KMS-11 (cell line): ENCODE measurements at regions not wholly inside any gene's neighbourhood (a gene's known extent, or its start where the extent isn't known, plus 50 kb on each side); places are given as distances from the start of the nearest gene placed in this dataset.
"Not testable (repeated sequence)": the region's sequence is repeated elsewhere in the genome, so short reads cannot be mapped to it uniquely, and the experiment has no call there.

ENCODE experiments used
- H2AFZ ChIP-seq: fragments of 200-600 bp; sonication (generic); 2 replicates; pipeline ENCODE4 v1.6.1; 2016; ENCODE audit warnings: antibody characterized with exemption, mixed run types, low read depth
- H3K27ac ChIP-seq: fragments of 200-600 bp; sonication (generic); 2 replicates; pipeline ENCODE4 v1.6.1; 2016; ENCODE audit warnings: mild to moderate bottlenecking, mixed run types
- H3K27me3 ChIP-seq: fragments of 200-600 bp; sonication (generic); 2 replicates; pipeline ENCODE4 v1.6.1; 2017; ENCODE audit warnings: mild to moderate bottlenecking, low read depth, mixed run types, moderate library complexity; ENCODE audit not compliant: insufficient read depth
- H3K36me3 ChIP-seq: fragments of 200-600 bp; sonication (generic); 2 replicates; pipeline ENCODE4 v1.6.1; 2017; ENCODE audit warnings: mild to moderate bottlenecking, mixed run types; ENCODE audit not compliant: insufficient read depth
- H3K4me1 ChIP-seq: fragments of 200-600 bp; sonication (generic); 2 replicates; pipeline ENCODE4 v1.6.1; 2016; ENCODE audit warnings: mild to moderate bottlenecking, low read depth, mixed run types; ENCODE audit not compliant: poor library complexity, severe bottlenecking
- H3K4me2 ChIP-seq: fragments of 200-600 bp; sonication (generic); 2 replicates; pipeline ENCODE4 v1.7.0; 2016; ENCODE audit warnings: mild to moderate bottlenecking, mixed run types
- H3K4me3 ChIP-seq: fragments of 200-600 bp; sonication (generic); IDR thresholded peaks from 2 replicates; pipeline ENCODE4 v1.6.1; 2017; ENCODE audit warnings: low read depth, low read length, mixed read lengths; ENCODE audit not compliant: insufficient read depth
- H3K79me2 ChIP-seq: fragments of 200-600 bp; sonication (generic); 2 replicates; pipeline ENCODE4 v1.6.1; 2016; ENCODE audit warnings: low read depth, mixed run types; ENCODE audit not compliant: insufficient read depth
- H3K9ac ChIP-seq: fragments of 200-600 bp; sonication (generic); 2 replicates; pipeline ENCODE4 v1.6.1; 2016; ENCODE audit warnings: mild to moderate bottlenecking, mixed run types
- H4K20me1 ChIP-seq: fragments of 200-600 bp; sonication (generic); 2 replicates; pipeline ENCODE4 v1.6.1; 2016; ENCODE audit warnings: mild to moderate bottlenecking, mixed run types; ENCODE audit not compliant: insufficient read depth
- CTCF ChIP-seq: fragments of 200-600 bp; sonication (generic); conservative IDR thresholded peaks from 2 replicates; pipeline ENCODE4 v1.6.1; 2017; ENCODE audit warnings: low read depth, mild to moderate bottlenecking, antibody characterized with exemption, low read length, moderate library complexity, mixed read lengths

GRCh38 chr2:102895376-102895775 is 133.5 kb downstream of the TMEM182 start:
- no peak overlapping the region for H2AFZ ChIP-seq
- H3K4me1 ChIP-seq: no peaks in the 10 kb centered on the region
- no peak overlapping the region for H3K4me3 ChIP-seq
- no peaks in the 10 kb centered on the region for H3K36me3 ChIP-seq
- H3K79me2 ChIP-seq: no peaks in the 10 kb centered on the region
- H3K27me3 ChIP-seq: no peaks in the 10 kb centered on the region
- H3K4me2 ChIP-seq: no peak overlapping the region
- no peak for TF ChIP-seq CTCF
- no peaks in the 10 kb centered on the region for H4K20me1 ChIP-seq
- no peak overlapping the region for H3K9ac ChIP-seq
- no peak overlapping the region for H3K27ac ChIP-seq

- not testable (repeated sequence) for H3K36me3 ChIP-seq, H3K9ac ChIP-seq, H3K27me3 ChIP-seq, H3K4me3 ChIP-seq, H3K4me2 ChIP-seq, H3K4me1 ChIP-seq, H3K27ac ChIP-seq, H4K20me1 ChIP-seq, H3K79me2 ChIP-seq, H2AFZ ChIP-seq
Measured at GRCh38 chr2:102909240-102909639, 147.4 kb downstream of the TMEM182 start.

GRCh38 chr2:102910724-102911123 is 148.9 kb downstream of the TMEM182 start:
- H3K4me3 ChIP-seq: no peak overlapping the region
- TF ChIP-seq CTCF: no peak
- H4K20me1 ChIP-seq: no peaks in the 10 kb centered on the region
- no peaks in the 10 kb centered on the region for H3K79me2 ChIP-seq
- H3K9ac ChIP-seq: no peak overlapping the region
- no peaks in the 10 kb centered on the region for H3K36me3 ChIP-seq
- H3K4me1 ChIP-seq: no peaks in the 10 kb centered on the region
- H3K27me3 ChIP-seq: no peaks in the 10 kb centered on the region
- H2AFZ ChIP-seq: no peak overlapping the region
- H3K4me2 ChIP-seq: no peak overlapping the region
- no peak overlapping the region for H3K27ac ChIP-seq

GRCh38 chr2:102915128-102915527 is 153.3 kb downstream of the TMEM182 start:
- Histone ChIP-seq H3K4me2 (no peak overlapping the region), H3K9ac (no peak overlapping the region), H3K27ac (no peak overlapping the region), H3K79me2 (no peaks in the 10 kb centered on the region), H3K4me3 (no peak overlapping the region), H3K4me1 (no peaks in the 10 kb centered on the region), H3K36me3 (no peaks in the 10 kb centered on the region), H2AFZ (no peak overlapping the region), H4K20me1 (no peaks in the 10 kb centered on the region), H3K27me3 (no peaks in the 10 kb centered on the region)
- no peak for TF ChIP-seq CTCF

- H2AFZ ChIP-seq: no peak overlapping the region
- no peaks in the 10 kb centered on the region for H3K27me3 ChIP-seq
- no peak for TF ChIP-seq CTCF
- no peak overlapping the region for H3K4me2 ChIP-seq
- no peak overlapping the region for H3K9ac ChIP-seq
- no peaks in the 10 kb centered on the region for H3K4me1 ChIP-seq
- H3K79me2 ChIP-seq: no peaks in the 10 kb centered on the region
- no peak overlapping the region for H3K4me3 ChIP-seq
- H4K20me1 ChIP-seq: no peaks in the 10 kb centered on the region
- no peaks in the 10 kb centered on the region for H3K36me3 ChIP-seq
- H3K27ac ChIP-seq: no peak overlapping the region
Measured at GRCh38 chr2:102922321-102922720, 160.5 kb downstream of the TMEM182 start.
